B cell (primary cell): ENCODE measurements at regions not wholly inside any gene's neighbourhood (a gene's known extent, or its start where the extent isn't known, plus 50 kb on each side); places are given as distances from the start of the nearest gene placed in this dataset. TPM values are rescaled to one million over a fixed set of nuclear protein-coding genes. Genes with fewer than 3 reads are reported as not detected.

Source experiments
- ATAC-seq: fragments of 200-7000 bp; cut with Tn5 transposase; one replicate; pipeline ENCODE4 v1.10.0; 2021; ENCODE audit warnings: low read depth, mild to moderate bottlenecking, moderate number of reproducible peaks, moderate library complexity
- CTCF ChIA-PET: fragments of 350-600 bp; sonication (Branson Sonifier 250); formaldehyde crosslinking; loops from one replicate; lab custom pipeline; 2021; ENCODE audit warnings: antibody characterized with exemption, inconsistent platforms; lab: Charles Lee
- POLR2A ChIA-PET: fragments of 350-600 bp; sonication (Branson Sonifier 250); formaldehyde crosslinking; loops from one replicate; lab custom pipeline; 2021; ENCODE audit warnings: antibody characterized with exemption; lab: Charles Lee
- DNase-seq: peaks from one replicate; pipeline ENCODE4 v3.0.0; 2013
- H2AFZ ChIP-seq: 2 replicates; pipeline ENCODE4 v1.6.1; 2012; ENCODE audit warnings: mild to moderate bottlenecking, low read depth, low read length; ENCODE audit not compliant: insufficient read depth, poor library complexity, severe bottlenecking
- H3K27ac ChIP-seq, 2 donors: 1 replicate in 1 of 2; 2 replicates in 1 of 2; pipeline ENCODE4 v1.5.1; 2012 to 2013; ENCODE audit warnings: low read length in 2 of 2, mild to moderate bottlenecking in 2 of 2, moderate library complexity in 1 of 2
- H3K27me3 ChIP-seq, 4 experiments: fragments of 200-600 bp in 1 of 4; sonication (generic) in 1 of 4; replicated peaks in 1 of 4; 1 replicate in 2 of 4; 2 replicates in 2 of 4; pipeline versions ENCODE4 v1.6.1 to v1.7.0; 2013 to 2016; ENCODE audit warnings: low read length in 3 of 4, mild to moderate bottlenecking in 2 of 4, mixed read lengths in 1 of 4, moderate library complexity in 1 of 4; ENCODE audit not compliant: insufficient read depth in 4 of 4, control insufficient read depth in 3 of 4; ENCODE audit errors: control extremely low read depth in 1 of 4
- H3K36me3 ChIP-seq, 2 experiments: replicated peaks in 1 of 2; 1 replicate in 1 of 2; 2 replicates in 1 of 2; pipeline versions ENCODE4 v1.6.1 to v1.7.1; 2013; ENCODE audit warnings: low read length in 1 of 2; ENCODE audit not compliant: insufficient read depth in 2 of 2, control insufficient read depth in 1 of 2; ENCODE audit errors: control extremely low read depth in 1 of 2, extremely low read depth in 1 of 2
- H3K4me1 ChIP-seq, 2 donors: fragments of 200-600 bp in 1 of 2; sonication (generic) in 1 of 2; 1 replicate in 1 of 2; 2 replicates in 1 of 2; pipeline versions ENCODE4 v1.5.1 to v1.6.1; 2013 to 2017; ENCODE audit warnings: low read length in 2 of 2; ENCODE audit not compliant: control insufficient read depth in 2 of 2, insufficient read depth in 2 of 2
- H3K4me2 ChIP-seq: replicated peaks from 2 replicates; pipeline ENCODE3; 2012; ENCODE audit warnings: mild to moderate bottlenecking, low read depth, low read length; ENCODE audit not compliant: poor library complexity, severe bottlenecking
- H3K4me3 ChIP-seq, 5 experiments: fragments of 200-600 bp in 1 of 5; sonication (generic) in 1 of 5; 1 replicate in 3 of 5; 2 replicates in 2 of 5; pipeline versions ENCODE4 v1.5.1 to v1.7.0; 2011 to 2016; ENCODE audit warnings: low read length in 4 of 5, mild to moderate bottlenecking in 4 of 5, low read depth in 2 of 5, control low read depth in 1 of 5, moderate library complexity in 1 of 5; ENCODE audit not compliant: insufficient read depth in 1 of 5; ENCODE audit errors: control extremely low read depth in 1 of 5, extremely low read depth in 1 of 5
- H3K79me2 ChIP-seq: fragments of 200-600 bp; sonication (generic); one replicate; pipeline ENCODE4 v1.6.0; 2016; ENCODE audit warnings: low read length; ENCODE audit not compliant: control insufficient read depth, insufficient read depth
- H3K9ac ChIP-seq: fragments of 200-600 bp; sonication (generic); 2 replicates; pipeline ENCODE4 v1.6.1; 2017; ENCODE audit warnings: mild to moderate bottlenecking, low read length, moderate library complexity
- H3K9me3 ChIP-seq, 3 donors: one replicate each; pipeline versions ENCODE4 v1.6.1 to v1.7.1; 2013; ENCODE audit warnings: low read length in 2 of 3; ENCODE audit not compliant: control insufficient read depth in 2 of 3, insufficient read depth in 1 of 3; ENCODE audit errors: control extremely low read depth in 1 of 3
- H4K20me1 ChIP-seq: 2 replicates; pipeline ENCODE4 v1.6.0; 2012; ENCODE audit warnings: mild to moderate bottlenecking, low read length; ENCODE audit not compliant: insufficient read depth, control insufficient read depth, poor library complexity, severe bottlenecking
- H3K27ac Mint-ChIP-seq: one replicate; pipeline ENCODE4 v1.8.0; 2021; ENCODE audit warnings: mixed read lengths
- H3K27me3 Mint-ChIP-seq: one replicate; pipeline ENCODE4 v1.8.0; 2021; ENCODE audit warnings: mixed read lengths
- H3K4me1 Mint-ChIP-seq: one replicate; pipeline ENCODE4 v1.8.0; 2021; ENCODE audit warnings: mixed read lengths
- H3K4me3 Mint-ChIP-seq: one replicate; pipeline ENCODE4 v1.8.0; 2021; ENCODE audit warnings: mixed read lengths
- H3K9me3 Mint-ChIP-seq: one replicate; pipeline ENCODE4 v1.8.0; 2022; ENCODE audit warnings: mixed read lengths; ENCODE audit not compliant: insufficient read depth
- EZH2 ChIP-seq: IDR thresholded peaks from 2 replicates; pipeline ENCODE4 v1.6.1; 2012; ENCODE audit warnings: borderline replicate concordance, low read depth, mild to moderate bottlenecking, moderate library complexity, low read length; ENCODE audit not compliant: insufficient read depth, poor library complexity, severe bottlenecking
- WGBS: methylation state at CpG from one replicate; pipeline ENCODE4 v1.1.5; 2013; ENCODE audit warnings: missing lambda C conversion rate; ENCODE audit not compliant: insufficient coverage; 5-methylcytosine and 5-hydroxymethylcytosine counted together
- intact Hi-C: fragments of 100-400 bp; cut with micrococcal nuclease; formaldehyde crosslinking; loops from one replicate; pipeline ENCODE4 v1.10.0; 2022
- small RNA-seq: library from RNA; depleted of rRNA; stranded (forward); fragments of <200 nt; gene quantifications from one replicate; pipeline ENCODE3, GENCODE V24; 2012; ENCODE audit warnings: low replicate concordance, low read depth; ENCODE audit not compliant: insufficient read length
- TF ChIP-seq, protein P1 (sequence below): fragments of 200-600 bp; IDR thresholded peaks from one replicate; pipeline ENCODE4 v1.8.0; 2022; ENCODE audit warnings: antibody characterized with exemption, mild to moderate bottlenecking

DNA sequence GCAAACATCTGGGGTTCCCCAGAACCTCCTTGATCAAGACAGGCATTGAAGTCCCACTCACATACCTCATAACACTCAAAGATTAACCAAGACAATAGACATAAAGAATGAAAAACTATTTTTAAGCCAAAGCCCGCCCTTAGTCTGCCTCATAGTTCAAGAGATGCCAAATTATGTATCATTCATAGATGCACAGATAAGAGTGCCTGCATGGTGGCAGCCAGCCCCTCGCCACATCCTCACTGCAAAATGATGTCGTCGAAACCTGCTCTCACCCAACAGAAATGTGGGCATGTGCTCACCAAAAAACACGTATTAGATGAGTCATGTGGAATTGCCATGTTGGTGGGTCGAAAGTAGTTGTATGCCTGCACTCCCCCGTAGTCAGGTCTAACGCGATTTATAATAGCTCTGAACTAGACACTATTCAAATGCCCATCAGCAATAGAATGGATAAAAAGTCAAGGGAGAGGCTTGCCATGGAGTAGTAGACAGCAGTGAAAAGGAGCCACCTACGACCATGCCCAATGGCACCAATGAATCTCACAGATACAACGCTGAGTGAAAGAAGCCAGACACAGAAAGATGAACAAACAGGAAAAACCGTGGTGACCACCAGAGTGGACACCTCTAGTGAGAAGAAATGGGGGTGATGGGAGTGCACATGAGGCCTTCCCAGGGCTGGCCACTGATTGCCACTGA is 64.8 kb downstream of the C16orf95 start:
- no peak overlapping the region for H3K4me2 ChIP-seq
- intact Hi-C loops: no loop called here
- no peak overlapping the region for H3K4me3 Mint-ChIP-seq
- ATAC-seq (no peak), DNase-seq (no peak)
- H3K27me3 Mint-ChIP-seq: peaks cover 2% of the 10 kb centered on the region
- ChIA-PET CTCF (no interaction called here), POLR2A (no interaction called here)
- H3K27ac ChIP-seq: no peak overlapping the region
- no peaks in the 10 kb centered on the region for H3K4me1 Mint-ChIP-seq
- no peaks in the 10 kb centered on the region for H3K9me3 Mint-ChIP-seq
- no peak overlapping the region for H3K4me3 ChIP-seq
- H3K79me2 ChIP-seq: no peaks in the 10 kb centered on the region
- H3K27ac Mint-ChIP-seq: no peak overlapping the region
- no peak for TF ChIP-seq EZH2
- TF ChIP-seq, protein P1, sequence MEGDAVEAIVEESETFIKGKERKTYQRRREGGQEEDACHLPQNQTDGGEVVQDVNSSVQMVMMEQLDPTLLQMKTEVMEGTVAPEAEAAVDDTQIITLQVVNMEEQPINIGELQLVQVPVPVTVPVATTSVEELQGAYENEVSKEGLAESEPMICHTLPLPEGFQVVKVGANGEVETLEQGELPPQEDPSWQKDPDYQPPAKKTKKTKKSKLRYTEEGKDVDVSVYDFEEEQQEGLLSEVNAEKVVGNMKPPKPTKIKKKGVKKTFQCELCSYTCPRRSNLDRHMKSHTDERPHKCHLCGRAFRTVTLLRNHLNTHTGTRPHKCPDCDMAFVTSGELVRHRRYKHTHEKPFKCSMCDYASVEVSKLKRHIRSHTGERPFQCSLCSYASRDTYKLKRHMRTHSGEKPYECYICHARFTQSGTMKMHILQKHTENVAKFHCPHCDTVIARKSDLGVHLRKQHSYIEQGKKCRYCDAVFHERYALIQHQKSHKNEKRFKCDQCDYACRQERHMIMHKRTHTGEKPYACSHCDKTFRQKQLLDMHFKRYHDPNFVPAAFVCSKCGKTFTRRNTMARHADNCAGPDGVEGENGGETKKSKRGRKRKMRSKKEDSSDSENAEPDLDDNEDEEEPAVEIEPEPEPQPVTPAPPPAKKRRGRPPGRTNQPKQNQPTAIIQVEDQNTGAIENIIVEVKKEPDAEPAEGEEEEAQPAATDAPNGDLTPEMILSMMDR: no peak
- no peaks in the 10 kb centered on the region for H3K36me3 ChIP-seq
- no peaks in the 10 kb centered on the region for H3K4me1 ChIP-seq
- no peaks in the 10 kb centered on the region for H4K20me1 ChIP-seq
- no peaks in the 10 kb centered on the region for H3K9me3 ChIP-seq
- H3K9ac ChIP-seq: no peak overlapping the region
- 91% methylated on average over 7 of the region's 12 CpGs for WGBS
- no peaks in the 10 kb centered on the region for H3K27me3 ChIP-seq
- H2AFZ ChIP-seq: no peak overlapping the region

Small RNAs in the stretch of these regions (small RNA-seq; reads per million reads assigned to genes)
- not detected for gene AC093519.1
